HEK293 (cell line): ENCODE measurements at regions not wholly inside any gene's neighbourhood (a gene's known extent, or its start where the extent isn't known, plus 50 kb on each side); places are given as distances from the start of the nearest gene placed in this dataset.

Experiments used
- SP3 ChIP-seq: fragments of 450-650 bp; formaldehyde crosslinking; IDR thresholded peaks from 2 replicates; pipeline ENCODE4 v1.5.1; 2016; ENCODE audit warnings: missing biosample characterization, missing genetic modification characterization
- ZNF302 ChIP-seq: fragments of 450-650 bp; formaldehyde crosslinking; IDR thresholded peaks from 2 replicates; pipeline ENCODE4 v1.5.1; 2016; ENCODE audit warnings: missing biosample characterization, missing genetic modification characterization, low read depth
- TF ChIP-seq, protein P1 (sequence below): fragments of 450-650 bp; formaldehyde crosslinking; IDR thresholded peaks from 2 replicates; pipeline ENCODE4 v1.5.1; 2016; ENCODE audit warnings: missing biosample characterization, missing genetic modification characterization

DNA sequence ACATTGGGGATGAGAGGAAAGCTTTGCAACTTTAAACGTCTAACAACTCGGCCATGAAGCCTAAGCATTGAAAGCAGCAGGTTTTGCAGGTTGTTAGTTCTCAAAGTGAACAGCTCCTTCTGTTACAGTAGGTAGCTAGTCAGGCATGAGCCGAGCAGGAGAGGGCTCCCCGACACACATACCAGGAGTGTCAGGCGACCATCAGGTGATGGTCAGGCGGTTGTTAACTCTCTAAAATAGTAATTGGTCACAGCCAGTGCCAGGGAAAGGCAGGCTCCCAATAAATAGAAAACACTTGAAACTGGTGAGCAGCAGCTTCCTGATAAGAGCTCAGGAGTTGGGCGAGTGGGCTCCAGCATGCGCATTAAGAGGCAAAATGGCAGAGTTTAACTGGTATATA is 53.5 kb upstream of the DAPL1 start:
- TF ChIP-seq SP3 (tag by site-specific recombination) (no peak), ZNF302 (tag by site-specific recombination) (no peak)
- TF ChIP-seq, protein P1, sequence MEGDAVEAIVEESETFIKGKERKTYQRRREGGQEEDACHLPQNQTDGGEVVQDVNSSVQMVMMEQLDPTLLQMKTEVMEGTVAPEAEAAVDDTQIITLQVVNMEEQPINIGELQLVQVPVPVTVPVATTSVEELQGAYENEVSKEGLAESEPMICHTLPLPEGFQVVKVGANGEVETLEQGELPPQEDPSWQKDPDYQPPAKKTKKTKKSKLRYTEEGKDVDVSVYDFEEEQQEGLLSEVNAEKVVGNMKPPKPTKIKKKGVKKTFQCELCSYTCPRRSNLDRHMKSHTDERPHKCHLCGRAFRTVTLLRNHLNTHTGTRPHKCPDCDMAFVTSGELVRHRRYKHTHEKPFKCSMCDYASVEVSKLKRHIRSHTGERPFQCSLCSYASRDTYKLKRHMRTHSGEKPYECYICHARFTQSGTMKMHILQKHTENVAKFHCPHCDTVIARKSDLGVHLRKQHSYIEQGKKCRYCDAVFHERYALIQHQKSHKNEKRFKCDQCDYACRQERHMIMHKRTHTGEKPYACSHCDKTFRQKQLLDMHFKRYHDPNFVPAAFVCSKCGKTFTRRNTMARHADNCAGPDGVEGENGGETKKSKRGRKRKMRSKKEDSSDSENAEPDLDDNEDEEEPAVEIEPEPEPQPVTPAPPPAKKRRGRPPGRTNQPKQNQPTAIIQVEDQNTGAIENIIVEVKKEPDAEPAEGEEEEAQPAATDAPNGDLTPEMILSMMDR = no peak
